Mesenchymal stem cell (in vitro differentiated cells and primary cell): ENCODE measurements at regions not wholly inside any gene's neighbourhood (a gene's known extent, or its start where the extent isn't known, plus 50 kb on each side); places are given as distances from the start of the nearest gene placed in this dataset.

Source experiments
- DNase-seq: peaks from one replicate; pipeline ENCODE4 v3.0.0-alpha.2; 2013
- H2AFZ ChIP-seq: one replicate; pipeline ENCODE4 v1.6.1; 2013; ENCODE audit warnings: low read depth, mild to moderate bottlenecking, control low read depth, inconsistent platforms, low read length, moderate library complexity
- H2AK5ac ChIP-seq: 2 replicates; pipeline ENCODE4 v1.6.1; 2013; ENCODE audit warnings: low read length, moderate library complexity, mild to moderate bottlenecking, inconsistent platforms; ENCODE audit not compliant: severe bottlenecking
- H2BK120ac ChIP-seq: one replicate; pipeline ENCODE4 v1.6.1; 2013; ENCODE audit warnings: low read depth, mild to moderate bottlenecking, inconsistent platforms, low read length, moderate library complexity
- H2BK12ac ChIP-seq, 2 experiments: one replicate each; pipeline ENCODE4 v1.6.1; 2013; ENCODE audit warnings: inconsistent platforms in 2 of 2, low read length in 2 of 2, mild to moderate bottlenecking in 2 of 2, moderate library complexity in 2 of 2, control low read depth in 1 of 2
- H2BK15ac ChIP-seq: one replicate; pipeline ENCODE4 v1.6.1; 2013; ENCODE audit warnings: mild to moderate bottlenecking, low read depth, inconsistent platforms; ENCODE audit not compliant: poor library complexity, severe bottlenecking
- H2BK5ac ChIP-seq: 2 replicates; pipeline ENCODE4 v1.6.1; 2013; ENCODE audit warnings: low read depth, mild to moderate bottlenecking, low read length, control low read depth, inconsistent platforms; ENCODE audit not compliant: poor library complexity, severe bottlenecking
- H3K14ac ChIP-seq, 2 experiments: one replicate each; pipeline ENCODE4 v1.6.1; 2013; ENCODE audit warnings: inconsistent platforms in 2 of 2, low read length in 2 of 2, control low read depth in 1 of 2, mild to moderate bottlenecking in 1 of 2, moderate library complexity in 1 of 2
- H3K18ac ChIP-seq, 2 experiments: one replicate each; pipeline ENCODE4 v1.6.1; 2013; ENCODE audit warnings: inconsistent platforms in 2 of 2, low read length in 2 of 2, control low read depth in 1 of 2, low read depth in 1 of 2, mild to moderate bottlenecking in 1 of 2
- H3K23ac ChIP-seq, 2 experiments: one replicate each; pipeline ENCODE4 v1.6.1; 2013; ENCODE audit warnings: inconsistent platforms in 2 of 2, low read length in 2 of 2, mild to moderate bottlenecking in 2 of 2, moderate library complexity in 2 of 2, control low read depth in 1 of 2
- H3K27ac ChIP-seq: 2 replicates; pipeline ENCODE4 v1.5.1; 2013; ENCODE audit warnings: mild to moderate bottlenecking, moderate library complexity, low read length, control low read depth, inconsistent platforms; ENCODE audit not compliant: poor library complexity, severe bottlenecking
- H3K27me3 ChIP-seq, 2 experiments: 2 replicates each; pipeline versions ENCODE4 v1.6.1 to v1.7.0; 2013; ENCODE audit warnings: low read length in 2 of 2, mild to moderate bottlenecking in 2 of 2, moderate library complexity in 2 of 2, control low read depth in 1 of 2, inconsistent platforms in 1 of 2; ENCODE audit not compliant: control insufficient read depth in 1 of 2, insufficient read depth in 1 of 2
- H3K36me3 ChIP-seq, 2 experiments: 2 replicates each; pipeline versions ENCODE4 v1.6.1 to v1.7.0; 2013; ENCODE audit warnings: low read length in 2 of 2, control low read depth in 1 of 2, inconsistent platforms in 1 of 2, low read depth in 1 of 2, mild to moderate bottlenecking in 1 of 2; ENCODE audit not compliant: insufficient read depth in 2 of 2, control insufficient read depth in 1 of 2
- H3K4ac ChIP-seq, 2 experiments: one replicate each; pipeline ENCODE4 v1.6.1; 2013; ENCODE audit warnings: inconsistent platforms in 2 of 2, low read length in 2 of 2, mild to moderate bottlenecking in 2 of 2, moderate library complexity in 2 of 2, control low read depth in 1 of 2, low read depth in 1 of 2
- H3K4me1 ChIP-seq: 2 replicates; pipeline ENCODE4 v1.6.1; 2013; ENCODE audit warnings: low read depth, low read length, control low read depth; ENCODE audit not compliant: control insufficient read depth, insufficient read depth
- H3K4me2 ChIP-seq: 2 replicates; pipeline ENCODE4 v1.6.1; 2013; ENCODE audit warnings: low read length, mild to moderate bottlenecking, inconsistent platforms; ENCODE audit not compliant: poor library complexity, severe bottlenecking
- H3K4me3 ChIP-seq, 2 experiments: 2 replicates each; pipeline versions ENCODE4 v1.5.1 to v1.7.0; 2013; ENCODE audit warnings: low read length in 2 of 2, mild to moderate bottlenecking in 2 of 2, control low read depth in 1 of 2, low read depth in 1 of 2; ENCODE audit not compliant: insufficient read depth in 1 of 2
- H3K79me1 ChIP-seq: replicated peaks from 2 replicates; pipeline ENCODE4 v1.6.1; 2013; ENCODE audit warnings: mild to moderate bottlenecking, control low read depth, low read length, inconsistent platforms; ENCODE audit not compliant: poor library complexity, severe bottlenecking
- H3K9ac ChIP-seq: 2 replicates; pipeline ENCODE4 v1.7.0; 2013; ENCODE audit warnings: mild to moderate bottlenecking, low read length, moderate library complexity
- H3K9me3 ChIP-seq: 2 replicates; pipeline ENCODE4 v1.7.0; 2013; ENCODE audit warnings: mild to moderate bottlenecking, low read length; ENCODE audit not compliant: control insufficient read depth
- H4K8ac ChIP-seq: one replicate; pipeline ENCODE4 v1.6.1; 2013; ENCODE audit warnings: inconsistent platforms, mild to moderate bottlenecking, low read length, moderate library complexity
- H4K91ac ChIP-seq: one replicate; pipeline ENCODE4 v1.6.1; 2013; ENCODE audit warnings: mild to moderate bottlenecking, low read length, inconsistent platforms
- WGBS: methylation state at CpG from one replicate; pipeline ENCODE4 v1.1.7; 2013; ENCODE audit warnings: mixed read lengths; 5-methylcytosine and 5-hydroxymethylcytosine counted together

GRCh38 chr22:47847131-47847890, 1084.9 kb downstream of the TBC1D22A start:
- no peak for DNase-seq
- Histone ChIP-seq H3K79me1 (no peaks in the 10 kb centered on the region), H3K27ac (no peak overlapping the region), H3K36me3 (no peaks in the 10 kb centered on the region), H2BK120ac (no peak overlapping the region), H2AFZ (no peak overlapping the region), H3K4me1 (no peaks in the 10 kb centered on the region), H3K4me3 (no peak overlapping the region), H4K91ac (no peak overlapping the region), H4K8ac (no peak overlapping the region), H3K23ac (no peak overlapping the region), H2BK5ac (no peak overlapping the region), H2BK15ac (no peak overlapping the region), H3K18ac (no peak overlapping the region), H3K4me2 (no peak overlapping the region), H3K9me3 (no peaks in the 10 kb centered on the region), H3K4ac (no peak overlapping the region), H3K9ac (no peak overlapping the region), H3K27me3 (no peaks in the 10 kb centered on the region), H2BK12ac (no peak overlapping the region), H3K14ac (no peak overlapping the region), H2AK5ac (no peak overlapping the region)
- WGBS: 74% methylated on average over 7 of the region's 8 CpGs

- no peaks in the 10 kb centered on the region for H3K27me3 ChIP-seq
These were observed 1083.8 kb downstream of the TBC1D22A start for GRCh38 chr22:47846206-47846605.

GRCh38 chr22:47842119-47842518, 1079.7 kb downstream of the TBC1D22A start:
- H2AFZ ChIP-seq: no peak overlapping the region
- no peak overlapping the region for H2AK5ac ChIP-seq
- no peak overlapping the region for H2BK120ac ChIP-seq
- WGBS: 83% methylated on average over 10 of the region's 10 CpGs
- H3K79me1 ChIP-seq: no peaks in the 10 kb centered on the region
- H3K4me2 ChIP-seq: no peak overlapping the region
- H2BK15ac ChIP-seq: no peak overlapping the region
- H3K27ac ChIP-seq: no peak overlapping the region
- no peak overlapping the region for H3K4me3 ChIP-seq
- no peak overlapping the region for H3K18ac ChIP-seq
- H3K23ac ChIP-seq: no peak overlapping the region
- no peak overlapping the region for H3K4ac ChIP-seq
- H3K9ac ChIP-seq: no peak overlapping the region
- no peaks in the 10 kb centered on the region for H3K36me3 ChIP-seq
- no peaks in the 10 kb centered on the region for H3K27me3 ChIP-seq
- H4K8ac ChIP-seq: no peak overlapping the region
- H4K91ac ChIP-seq: no peak overlapping the region
- no peaks in the 10 kb centered on the region for H3K4me1 ChIP-seq
- H3K14ac ChIP-seq: no peak overlapping the region
- no peak for DNase-seq
- no peaks in the 10 kb centered on the region for H3K9me3 ChIP-seq
- H2BK12ac ChIP-seq: no peak overlapping the region
- no peak overlapping the region for H2BK5ac ChIP-seq

More at GRCh38 chr22:47846206-47846605, 1083.8 kb downstream of the TBC1D22A start:
- WGBS: 28% methylated on average over 2 of the region's 2 CpGs
- H2BK12ac ChIP-seq: no peak overlapping the region
- H2BK15ac ChIP-seq: no peak overlapping the region
- no peak overlapping the region for H3K4me2 ChIP-seq
- no peak overlapping the region for H2BK120ac ChIP-seq
- no peak overlapping the region for H3K27ac ChIP-seq
- no peak overlapping the region for H4K91ac ChIP-seq
- no peaks in the 10 kb centered on the region for H3K36me3 ChIP-seq
- no peaks in the 10 kb centered on the region for H3K9me3 ChIP-seq
- no peak overlapping the region for H3K9ac ChIP-seq
- H3K79me1 ChIP-seq: no peaks in the 10 kb centered on the region
- H2AK5ac ChIP-seq: no peak overlapping the region
- H2AFZ ChIP-seq: no peak overlapping the region
- no peak overlapping the region for H3K4ac ChIP-seq
- H3K14ac ChIP-seq: no peak overlapping the region
- no peak overlapping the region for H3K4me3 ChIP-seq
- no peaks in the 10 kb centered on the region for H3K4me1 ChIP-seq
- H2BK5ac ChIP-seq: no peak overlapping the region
- no peak for DNase-seq
- H4K8ac ChIP-seq: no peak overlapping the region
- no peak overlapping the region for H3K18ac ChIP-seq
- no peak overlapping the region for H3K23ac ChIP-seq

GRCh38 chr22:47841156-47841555, 1078.7 kb downstream of the TBC1D22A start:
- H2BK15ac ChIP-seq: no peak overlapping the region
- H2AK5ac ChIP-seq: no peak overlapping the region
- H3K18ac ChIP-seq: no peak overlapping the region
- 40% methylated on average over 3 of the region's 3 CpGs for WGBS
- H3K9ac ChIP-seq: no peak overlapping the region
- H3K27me3 ChIP-seq: no peaks in the 10 kb centered on the region
- no peak for DNase-seq
- H2AFZ ChIP-seq: no peak overlapping the region
- no peaks in the 10 kb centered on the region for H3K4me1 ChIP-seq
- H3K14ac ChIP-seq: no peak overlapping the region
- no peak overlapping the region for H2BK5ac ChIP-seq
- no peak overlapping the region for H3K4me2 ChIP-seq
- H2BK12ac ChIP-seq: no peak overlapping the region
- H3K4ac ChIP-seq: no peak overlapping the region
- H3K9me3 ChIP-seq: peaks cover 3% of the 10 kb centered on the region
- no peak overlapping the region for H3K23ac ChIP-seq
- H2BK120ac ChIP-seq: no peak overlapping the region
- H3K79me1 ChIP-seq: no peaks in the 10 kb centered on the region
- no peaks in the 10 kb centered on the region for H3K36me3 ChIP-seq
- H4K8ac ChIP-seq: no peak overlapping the region
- no peak overlapping the region for H3K4me3 ChIP-seq
- no peak overlapping the region for H3K27ac ChIP-seq
- no peak overlapping the region for H4K91ac ChIP-seq
